ENCODE measurements at regions not wholly inside any gene's neighbourhood (a gene's known extent, or its start where the extent isn't known, plus 50 kb on each side); places are given as distances from the start of the nearest gene placed in this dataset.

- ChIA-PET CTCF (no interaction called here), POLR2A (no interaction called here)
- TF ChIP-seq NFRKB (IDR thresholded peaks at IDR 0.05) (no peak), HDGF (IDR thresholded peaks at IDR 0.05; ENCODE audit: borderline replicate concordance) (no peak), SP1 (IDR thresholded peaks at IDR 0.05) (no peak), FOXM1 (IDR thresholded peaks at IDR 0.05; ENCODE audit: borderline replicate concordance) (no peak), TARDBP (IDR thresholded peaks at IDR 0.05) (no peak), FOXA1 (IDR thresholded peaks at IDR 0.05) (no peak), ELF4 (IDR thresholded peaks at IDR 0.05) (no peak)
- DNase-seq (ENCODE audit: extremely low spot score), result no peak
Measured at GRCh38 chr5:7016999-7017747, 303.9 kb downstream of the TENT4A start.

GRCh38 chr5:7018198-7018597 lies 305.0 kb downstream of the TENT4A start:
- ChIA-PET CTCF (no interaction called here), POLR2A (no interaction called here)
- TF ChIP-seq CTBP1 (IDR thresholded peaks at IDR 0.05; ENCODE audit: borderline replicate concordance) (no peak), PKNOX1 (IDR thresholded peaks at IDR 0.05) (no peak), SUZ12 (IDR thresholded peaks at IDR 0.05) (no peak), BHLHE40 (IDR thresholded peaks at IDR 0.05; ENCODE audit: borderline replicate concordance) (no peak), ELF4 (IDR thresholded peaks at IDR 0.05) (no peak), LEF1 (IDR thresholded peaks at IDR 0.05; ENCODE audit: borderline replicate concordance) (no peak), FOXA1 (IDR thresholded peaks at IDR 0.05) (no peak), SP1 (IDR thresholded peaks at IDR 0.05) (no peak), HDGF (IDR thresholded peaks at IDR 0.05; ENCODE audit: borderline replicate concordance) (no peak), NFRKB (IDR thresholded peaks at IDR 0.05) (no peak), FOXK2 (IDR thresholded peaks at IDR 0.05) (no peak), TARDBP (IDR thresholded peaks at IDR 0.05) (no peak)
- no peak for DNase-seq (ENCODE audit: extremely low spot score)

GRCh38 chr5:7018601-7019000 lies 305.4 kb downstream of the TENT4A start:
- no peak for DNase-seq (ENCODE audit: extremely low spot score)
- ChIA-PET POLR2A (no interaction called here), CTCF (no interaction called here)
- no peak for TF ChIP-seq ELF4 (IDR thresholded peaks at IDR 0.05)
- TF ChIP-seq PKNOX1 (IDR thresholded peaks at IDR 0.05), result no peak
- no peak for TF ChIP-seq HDGF (IDR thresholded peaks at IDR 0.05; ENCODE audit: borderline replicate concordance)
- TF ChIP-seq SUZ12 (IDR thresholded peaks at IDR 0.05), result no peak
- no peak for TF ChIP-seq FOXK2 (IDR thresholded peaks at IDR 0.05)
- TF ChIP-seq NFRKB (IDR thresholded peaks at IDR 0.05), result no peak
- no peak for TF ChIP-seq FOXA1 (IDR thresholded peaks at IDR 0.05)
- no peak for TF ChIP-seq LEF1 (IDR thresholded peaks at IDR 0.05; ENCODE audit: borderline replicate concordance)
- TF ChIP-seq BHLHE40 (IDR thresholded peaks at IDR 0.05; ENCODE audit: borderline replicate concordance), result no peak
- TF ChIP-seq ARNT (IDR thresholded peaks at IDR 0.05), result no peak
- TF ChIP-seq CTBP1 (IDR thresholded peaks at IDR 0.05; ENCODE audit: borderline replicate concordance), result no peak
- TF ChIP-seq SP1 (IDR thresholded peaks at IDR 0.05), result no peak
- no peak for TF ChIP-seq L3MBTL2 (conservative IDR thresholded peaks at IDR 0.05)
- no peak for TF ChIP-seq ZNF384 (IDR thresholded peaks at IDR 0.05)
- TF ChIP-seq FOXM1 (IDR thresholded peaks at IDR 0.05; ENCODE audit: borderline replicate concordance), result no peak
- TF ChIP-seq TARDBP (IDR thresholded peaks at IDR 0.05), result no peak

GRCh38 chr5:7036192-7036835 lies 323.1 kb downstream of the TENT4A start:
- DNase-seq (ENCODE audit: extremely low spot score), result no peak
- ChIA-PET CTCF (no interaction called here), POLR2A (no interaction called here)
- TF ChIP-seq ELF4 (IDR thresholded peaks at IDR 0.05) (no peak), FOXM1 (IDR thresholded peaks at IDR 0.05; ENCODE audit: borderline replicate concordance) (no peak), FOXA1 (IDR thresholded peaks at IDR 0.05) (no peak), PKNOX1 (IDR thresholded peaks at IDR 0.05) (no peak), ZNF384 (IDR thresholded peaks at IDR 0.05) (no peak), L3MBTL2 (conservative IDR thresholded peaks at IDR 0.05) (no peak), SUZ12 (IDR thresholded peaks at IDR 0.05) (no peak), NFRKB (IDR thresholded peaks at IDR 0.05) (no peak), SP1 (IDR thresholded peaks at IDR 0.05) (no peak), HDGF (IDR thresholded peaks at IDR 0.05; ENCODE audit: borderline replicate concordance) (no peak), FOXK2 (IDR thresholded peaks at IDR 0.05) (no peak)

- DNase-seq (ENCODE audit: extremely low spot score), result no peak
- CTCF ChIA-PET, result no interaction called here
- POLR2A ChIA-PET, result no interaction called here
- TF ChIP-seq SP1 (IDR thresholded peaks at IDR 0.05) (no peak), ARNT (IDR thresholded peaks at IDR 0.05) (no peak), ZNF384 (IDR thresholded peaks at IDR 0.05) (no peak), NFRKB (IDR thresholded peaks at IDR 0.05) (no peak), FOXM1 (IDR thresholded peaks at IDR 0.05; ENCODE audit: borderline replicate concordance) (no peak), ELF4 (IDR thresholded peaks at IDR 0.05) (no peak), FOXA1 (IDR thresholded peaks at IDR 0.05) (no peak), L3MBTL2 (conservative IDR thresholded peaks at IDR 0.05) (no peak), CTBP1 (IDR thresholded peaks at IDR 0.05; ENCODE audit: borderline replicate concordance) (no peak), PKNOX1 (IDR thresholded peaks at IDR 0.05) (no peak), HDGF (IDR thresholded peaks at IDR 0.05; ENCODE audit: borderline replicate concordance) (no peak), BHLHE40 (IDR thresholded peaks at IDR 0.05; ENCODE audit: borderline replicate concordance) (no peak), LEF1 (IDR thresholded peaks at IDR 0.05; ENCODE audit: borderline replicate concordance) (no peak)
Measured at GRCh38 chr5:7039074-7039473, 325.8 kb downstream of the TENT4A start.

All from HEK293T (cell line).